ENCODE measurements at regions not wholly inside any gene's neighbourhood (a gene's known extent, or its start where the extent isn't known, plus 50 kb on each side); places are given as distances from the start of the nearest gene placed in this dataset.

GRCh38 chr3:118578559-118578958, 456.1 kb downstream of the IGSF11 start:
- Histone ChIP-seq H4K5ac (ENCODE audit: low read length) (no peak overlapping the region), H3K4ac (ENCODE audit: low read depth, low read length) (no peak overlapping the region), H3K56ac (ENCODE audit: low read length) (no peak overlapping the region), H3K4me1 (ENCODE audit: control insufficient read depth, low read depth, low read length) (no peaks in the 10 kb centered on the region), H3K23ac (ENCODE audit: low read length) (no peak overlapping the region), H3K9ac (ENCODE audit: low read length) (no peak overlapping the region), H2AK5ac (ENCODE audit: low read length) (no peak overlapping the region), H3K27ac (ENCODE audit: low read depth, low read length) (no peak overlapping the region), H3K27me3 (ENCODE audit: insufficient read depth, low read length, poor library complexity) (no peaks in the 10 kb centered on the region), H3K18ac (ENCODE audit: low read length) (no peak overlapping the region), H3K36me3 (ENCODE audit: control insufficient read depth, insufficient read depth, low read length) (no peaks in the 10 kb centered on the region), H3K4me3 (ENCODE audit: low read length) (no peak overlapping the region), H3K4me2 (ENCODE audit: low read length) (no peak overlapping the region), H2BK5ac (ENCODE audit: low read length) (no peak overlapping the region), H3K79me2 (ENCODE audit: control insufficient read depth, insufficient read depth, low read length) (no peaks in the 10 kb centered on the region), H4K8ac (ENCODE audit: low read depth, low read length) (no peak overlapping the region), H3K79me1 (ENCODE audit: low read length) (no peaks in the 10 kb centered on the region), H2BK15ac (replicated peaks; ENCODE audit: low read depth) (no peak overlapping the region), H2BK120ac (ENCODE audit: low read depth, low read length) (no peak overlapping the region)
- DNase-seq, result no peak
- no CpG with 5 or more reads among the region's 6 CpGs for WGBS (ENCODE audit: extremely low coverage, insufficient coverage, low lambda C conversion rate)

- H3K27ac ChIP-seq (ENCODE audit: low read depth, low read length), result no peak overlapping the region
- WGBS (ENCODE audit: extremely low coverage, insufficient coverage, low lambda C conversion rate), result no CpG with 5 or more reads among the region's 2 CpGs
These were observed 447.5 kb downstream of the IGSF11 start for GRCh38 chr3:118587037-118587741.

DNA sequence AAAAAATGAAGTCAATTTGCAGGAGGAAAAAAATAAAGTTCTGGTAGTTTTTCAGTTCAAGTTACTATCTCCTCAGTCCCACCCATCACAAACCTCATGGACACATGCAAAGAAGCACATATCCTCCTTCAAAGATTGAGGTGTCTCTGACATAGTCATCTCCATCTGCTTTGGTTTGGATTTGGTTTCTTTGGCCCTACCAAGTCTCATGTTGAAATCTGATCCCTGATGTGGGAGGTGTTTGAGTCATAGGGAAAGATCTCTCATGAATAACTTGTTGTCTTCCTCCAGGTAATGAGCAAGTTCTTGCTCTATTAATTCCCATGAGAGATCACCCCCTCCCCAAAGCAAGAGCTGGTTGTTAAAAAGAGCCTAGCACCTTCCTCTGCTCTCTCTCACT, 446.8 kb downstream of the IGSF11 start:
- no peak overlapping the region for H2BK5ac ChIP-seq (ENCODE audit: low read length)
- no peak overlapping the region for H3K56ac ChIP-seq (ENCODE audit: low read length)
- H3K4ac ChIP-seq (ENCODE audit: low read depth, low read length), result no peak overlapping the region
- no peak overlapping the region for H2BK15ac ChIP-seq (replicated peaks; ENCODE audit: low read depth)
- no peak overlapping the region for H3K9ac ChIP-seq (ENCODE audit: low read length)
- no peak overlapping the region for H4K8ac ChIP-seq (ENCODE audit: low read depth, low read length)
- H4K5ac ChIP-seq (ENCODE audit: low read length), result no peak overlapping the region
- no peaks in the 10 kb centered on the region for H3K36me3 ChIP-seq (ENCODE audit: control insufficient read depth, insufficient read depth, low read length)
- no peaks in the 10 kb centered on the region for H3K79me1 ChIP-seq (ENCODE audit: low read length)
- no peaks in the 10 kb centered on the region for H3K27me3 ChIP-seq (ENCODE audit: insufficient read depth, low read length, poor library complexity)
- no peak overlapping the region for H3K23ac ChIP-seq (ENCODE audit: low read length)
- H3K27ac ChIP-seq (ENCODE audit: low read depth, low read length), result no peak overlapping the region
- no peak for DNase-seq
- no peaks in the 10 kb centered on the region for H3K4me1 ChIP-seq (ENCODE audit: control insufficient read depth, low read depth, low read length)
- no peak overlapping the region for H2AK5ac ChIP-seq (ENCODE audit: low read length)
- no peak overlapping the region for H3K4me3 ChIP-seq (ENCODE audit: low read length)
- no peak overlapping the region for H2BK120ac ChIP-seq (ENCODE audit: low read depth, low read length)
- no peaks in the 10 kb centered on the region for H3K79me2 ChIP-seq (ENCODE audit: control insufficient read depth, insufficient read depth, low read length)
- H3K4me2 ChIP-seq (ENCODE audit: low read length), result no peak overlapping the region
- H3K18ac ChIP-seq (ENCODE audit: low read length), result no peak overlapping the region

More at GRCh38 chr3:118587037-118587741, 447.5 kb downstream of the IGSF11 start:
- Histone ChIP-seq H2BK120ac (ENCODE audit: low read depth, low read length) (no peak overlapping the region), H3K27me3 (ENCODE audit: insufficient read depth, low read length, poor library complexity) (no peaks in the 10 kb centered on the region), H3K4me1 (ENCODE audit: control insufficient read depth, low read depth, low read length) (no peaks in the 10 kb centered on the region), H2BK15ac (replicated peaks; ENCODE audit: low read depth) (no peak overlapping the region), H3K79me2 (ENCODE audit: control insufficient read depth, insufficient read depth, low read length) (no peaks in the 10 kb centered on the region), H2AK5ac (ENCODE audit: low read length) (no peak overlapping the region), H3K36me3 (ENCODE audit: control insufficient read depth, insufficient read depth, low read length) (no peaks in the 10 kb centered on the region), H3K56ac (ENCODE audit: low read length) (no peak overlapping the region), H3K4me3 (ENCODE audit: low read length) (no peak overlapping the region), H3K79me1 (ENCODE audit: low read length) (no peaks in the 10 kb centered on the region), H4K8ac (ENCODE audit: low read depth, low read length) (no peak overlapping the region), H4K5ac (ENCODE audit: low read length) (no peak overlapping the region), H3K18ac (ENCODE audit: low read length) (no peak overlapping the region), H3K23ac (ENCODE audit: low read length) (no peak overlapping the region), H3K9ac (ENCODE audit: low read length) (no peak overlapping the region), H3K4me2 (ENCODE audit: low read length) (no peak overlapping the region), H2BK5ac (ENCODE audit: low read length) (no peak overlapping the region), H3K4ac (ENCODE audit: low read depth, low read length) (no peak overlapping the region)
- DNase-seq, result no peak

GRCh38 chr3:118593277-118593670, 441.4 kb downstream of the IGSF11 start:
- H2BK15ac ChIP-seq (replicated peaks; ENCODE audit: low read depth), result no peak overlapping the region
- H3K79me2 ChIP-seq (ENCODE audit: control insufficient read depth, insufficient read depth, low read length), result no peaks in the 10 kb centered on the region
- H4K8ac ChIP-seq (ENCODE audit: low read depth, low read length), result no peak overlapping the region
- WGBS (ENCODE audit: extremely low coverage, insufficient coverage, low lambda C conversion rate), result no CpG with 5 or more reads among the region's 4 CpGs
- no peak overlapping the region for H2BK5ac ChIP-seq (ENCODE audit: low read length)
- no peak overlapping the region for H3K4me3 ChIP-seq (ENCODE audit: low read length)
- H3K56ac ChIP-seq (ENCODE audit: low read length), result no peak overlapping the region
- DNase-seq, result no peak
- no peaks in the 10 kb centered on the region for H3K36me3 ChIP-seq (ENCODE audit: control insufficient read depth, insufficient read depth, low read length)
- no peaks in the 10 kb centered on the region for H3K79me1 ChIP-seq (ENCODE audit: low read length)
- no peak overlapping the region for H3K23ac ChIP-seq (ENCODE audit: low read length)
- H3K27ac ChIP-seq (ENCODE audit: low read depth, low read length), result no peak overlapping the region
- no peak overlapping the region for H3K9ac ChIP-seq (ENCODE audit: low read length)
- H3K4ac ChIP-seq (ENCODE audit: low read depth, low read length), result no peak overlapping the region
- H2BK120ac ChIP-seq (ENCODE audit: low read depth, low read length), result no peak overlapping the region
- no peak overlapping the region for H3K18ac ChIP-seq (ENCODE audit: low read length)
- no peaks in the 10 kb centered on the region for H3K4me1 ChIP-seq (ENCODE audit: control insufficient read depth, low read depth, low read length)
- no peaks in the 10 kb centered on the region for H3K27me3 ChIP-seq (ENCODE audit: insufficient read depth, low read length, poor library complexity)
- H2AK5ac ChIP-seq (ENCODE audit: low read length), result no peak overlapping the region
- no peak overlapping the region for H3K4me2 ChIP-seq (ENCODE audit: low read length)
- H4K5ac ChIP-seq (ENCODE audit: low read length), result no peak overlapping the region

GRCh38 chr3:118597184-118597583, 437.5 kb downstream of the IGSF11 start:
- Histone ChIP-seq H4K5ac (ENCODE audit: low read length) (no peak overlapping the region), H2BK15ac (replicated peaks; ENCODE audit: low read depth) (no peak overlapping the region), H2AK5ac (ENCODE audit: low read length) (no peak overlapping the region), H3K18ac (ENCODE audit: low read length) (no peak overlapping the region), H3K4me2 (ENCODE audit: low read length) (no peak overlapping the region), H3K56ac (ENCODE audit: low read length) (no peak overlapping the region), H3K9ac (ENCODE audit: low read length) (no peak overlapping the region), H3K27ac (ENCODE audit: low read depth, low read length) (no peak overlapping the region), H2BK5ac (ENCODE audit: low read length) (no peak overlapping the region), H3K36me3 (ENCODE audit: control insufficient read depth, insufficient read depth, low read length) (no peaks in the 10 kb centered on the region), H3K4me3 (ENCODE audit: low read length) (no peak overlapping the region), H3K4me1 (ENCODE audit: control insufficient read depth, low read depth, low read length) (no peaks in the 10 kb centered on the region), H4K8ac (ENCODE audit: low read depth, low read length) (no peak overlapping the region), H2BK120ac (ENCODE audit: low read depth, low read length) (no peak overlapping the region), H3K4ac (ENCODE audit: low read depth, low read length) (no peak overlapping the region), H3K27me3 (ENCODE audit: insufficient read depth, low read length, poor library complexity) (no peaks in the 10 kb centered on the region), H3K79me1 (ENCODE audit: low read length) (no peaks in the 10 kb centered on the region), H3K79me2 (ENCODE audit: control insufficient read depth, insufficient read depth, low read length) (no peaks in the 10 kb centered on the region), H3K23ac (ENCODE audit: low read length) (no peak overlapping the region)
- no peak for DNase-seq

All from mesendoderm (in vitro differentiated cells).